ENCODE measurements at regions not wholly inside any gene's neighbourhood (a gene's known extent, or its start where the extent isn't known, plus 50 kb on each side); places are given as distances from the start of the nearest gene placed in this dataset.

DNA sequence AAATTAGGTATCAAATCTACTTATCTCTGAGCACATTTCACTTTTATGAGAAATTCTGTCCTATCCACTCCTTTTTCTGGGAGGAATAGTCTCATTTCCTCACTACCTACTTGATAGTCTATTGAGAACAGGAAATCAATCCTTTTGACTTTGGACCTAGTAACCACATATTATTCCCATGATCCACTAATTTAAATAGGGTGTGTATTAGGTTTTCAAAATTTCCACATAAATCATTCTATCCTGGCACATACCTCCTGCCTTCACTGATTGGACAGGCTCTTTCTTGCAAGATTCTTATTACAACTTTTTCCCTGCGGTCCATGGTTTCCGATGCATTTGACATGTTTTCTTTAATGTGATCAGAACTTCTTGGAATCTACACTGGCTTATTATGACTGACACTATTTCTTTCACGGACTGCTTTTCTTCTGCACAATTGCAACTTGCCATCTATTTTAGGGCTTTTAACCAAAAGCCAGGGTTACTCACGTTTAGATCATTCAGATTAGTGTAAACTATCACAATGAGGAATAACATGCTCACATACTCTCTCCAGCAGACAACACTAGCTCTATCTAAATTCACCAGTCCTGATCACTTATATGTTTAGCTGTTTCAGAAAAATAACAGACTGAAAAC, 419.9 kb upstream of the SLIT2 start:
- TF ChIP-seq, protein P1, sequence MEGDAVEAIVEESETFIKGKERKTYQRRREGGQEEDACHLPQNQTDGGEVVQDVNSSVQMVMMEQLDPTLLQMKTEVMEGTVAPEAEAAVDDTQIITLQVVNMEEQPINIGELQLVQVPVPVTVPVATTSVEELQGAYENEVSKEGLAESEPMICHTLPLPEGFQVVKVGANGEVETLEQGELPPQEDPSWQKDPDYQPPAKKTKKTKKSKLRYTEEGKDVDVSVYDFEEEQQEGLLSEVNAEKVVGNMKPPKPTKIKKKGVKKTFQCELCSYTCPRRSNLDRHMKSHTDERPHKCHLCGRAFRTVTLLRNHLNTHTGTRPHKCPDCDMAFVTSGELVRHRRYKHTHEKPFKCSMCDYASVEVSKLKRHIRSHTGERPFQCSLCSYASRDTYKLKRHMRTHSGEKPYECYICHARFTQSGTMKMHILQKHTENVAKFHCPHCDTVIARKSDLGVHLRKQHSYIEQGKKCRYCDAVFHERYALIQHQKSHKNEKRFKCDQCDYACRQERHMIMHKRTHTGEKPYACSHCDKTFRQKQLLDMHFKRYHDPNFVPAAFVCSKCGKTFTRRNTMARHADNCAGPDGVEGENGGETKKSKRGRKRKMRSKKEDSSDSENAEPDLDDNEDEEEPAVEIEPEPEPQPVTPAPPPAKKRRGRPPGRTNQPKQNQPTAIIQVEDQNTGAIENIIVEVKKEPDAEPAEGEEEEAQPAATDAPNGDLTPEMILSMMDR (IDR thresholded peaks at IDR 0.05) = no peak
- TF ChIP-seq, protein P2, sequence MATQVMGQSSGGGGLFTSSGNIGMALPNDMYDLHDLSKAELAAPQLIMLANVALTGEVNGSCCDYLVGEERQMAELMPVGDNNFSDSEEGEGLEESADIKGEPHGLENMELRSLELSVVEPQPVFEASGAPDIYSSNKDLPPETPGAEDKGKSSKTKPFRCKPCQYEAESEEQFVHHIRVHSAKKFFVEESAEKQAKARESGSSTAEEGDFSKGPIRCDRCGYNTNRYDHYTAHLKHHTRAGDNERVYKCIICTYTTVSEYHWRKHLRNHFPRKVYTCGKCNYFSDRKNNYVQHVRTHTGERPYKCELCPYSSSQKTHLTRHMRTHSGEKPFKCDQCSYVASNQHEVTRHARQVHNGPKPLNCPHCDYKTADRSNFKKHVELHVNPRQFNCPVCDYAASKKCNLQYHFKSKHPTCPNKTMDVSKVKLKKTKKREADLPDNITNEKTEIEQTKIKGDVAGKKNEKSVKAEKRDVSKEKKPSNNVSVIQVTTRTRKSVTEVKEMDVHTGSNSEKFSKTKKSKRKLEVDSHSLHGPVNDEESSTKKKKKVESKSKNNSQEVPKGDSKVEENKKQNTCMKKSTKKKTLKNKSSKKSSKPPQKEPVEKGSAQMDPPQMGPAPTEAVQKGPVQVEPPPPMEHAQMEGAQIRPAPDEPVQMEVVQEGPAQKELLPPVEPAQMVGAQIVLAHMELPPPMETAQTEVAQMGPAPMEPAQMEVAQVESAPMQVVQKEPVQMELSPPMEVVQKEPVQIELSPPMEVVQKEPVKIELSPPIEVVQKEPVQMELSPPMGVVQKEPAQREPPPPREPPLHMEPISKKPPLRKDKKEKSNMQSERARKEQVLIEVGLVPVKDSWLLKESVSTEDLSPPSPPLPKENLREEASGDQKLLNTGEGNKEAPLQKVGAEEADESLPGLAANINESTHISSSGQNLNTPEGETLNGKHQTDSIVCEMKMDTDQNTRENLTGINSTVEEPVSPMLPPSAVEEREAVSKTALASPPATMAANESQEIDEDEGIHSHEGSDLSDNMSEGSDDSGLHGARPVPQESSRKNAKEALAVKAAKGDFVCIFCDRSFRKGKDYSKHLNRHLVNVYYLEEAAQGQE (IDR thresholded peaks at IDR 0.05; ENCODE audit: insufficient read depth in 1 of 2, low read depth in 2 of 2, low read length in 1 of 2) = no peak
- no peak for TF ChIP-seq POLR2AphosphoS5 (IDR thresholded peaks at IDR 0.05; ENCODE audit: low read depth, low read length)

Measured in Panc1 (cell line).